ENCODE measurements at regions not wholly inside any gene's neighbourhood (a gene's known extent, or its start where the extent isn't known, plus 50 kb on each side); places are given as distances from the start of the nearest gene placed in this dataset.

DNA sequence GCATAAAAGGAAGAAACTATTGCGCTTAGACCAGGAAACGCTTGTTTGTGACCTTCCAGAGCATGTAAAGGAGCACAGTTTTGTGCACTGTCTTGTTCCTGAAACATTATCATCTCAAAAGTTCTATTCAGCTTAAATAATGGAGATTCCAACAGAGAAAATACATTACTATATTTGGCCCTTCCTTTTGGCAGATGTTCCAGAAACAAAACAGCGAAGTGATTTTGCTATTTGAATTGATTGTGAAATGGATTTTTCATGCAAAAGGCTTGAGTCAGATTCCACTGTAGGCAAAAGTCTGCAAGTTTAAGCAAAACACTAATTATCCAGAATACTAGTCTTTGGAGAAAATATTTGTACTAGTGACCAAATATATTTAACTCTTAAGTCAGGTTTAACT, 80.3 kb upstream of the PTBP2 start:
- Mint-ChIP-seq H3K9me3 (no peaks in the 10 kb centered on the region), H3K4me1 (no peaks in the 10 kb centered on the region), H3K27me3 (peaks cover 5% of the 10 kb centered on the region), H3K36me3 (ENCODE audit: low read depth) (no peaks in the 10 kb centered on the region), H3K4me3 (no peak overlapping the region), H3K27ac (no peak overlapping the region)
- ChIA-PET CTCF (no interaction called here), POLR2A (no interaction called here)
- no peak for DNase-seq

DNA sequence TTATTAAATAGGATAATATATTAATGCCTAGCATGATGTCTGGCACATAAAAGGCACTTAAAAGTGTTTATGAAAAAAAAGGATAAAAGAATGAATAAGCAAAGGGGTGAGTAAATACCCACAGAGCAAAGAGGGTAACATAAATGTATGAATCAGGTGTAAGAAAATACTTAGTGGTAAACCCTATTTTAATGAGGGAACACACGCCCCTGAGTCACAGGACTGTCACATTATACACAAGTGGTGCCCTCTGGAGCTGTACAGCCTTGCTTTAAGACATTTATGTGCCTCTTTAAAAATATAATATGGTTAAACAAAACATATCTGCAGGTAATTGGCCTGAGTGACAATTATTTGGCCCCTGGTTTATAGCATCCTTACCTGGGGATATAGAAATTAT, 78.1 kb upstream of the PTBP2 start:
- H3K27ac Mint-ChIP-seq: no peak overlapping the region

DNA sequence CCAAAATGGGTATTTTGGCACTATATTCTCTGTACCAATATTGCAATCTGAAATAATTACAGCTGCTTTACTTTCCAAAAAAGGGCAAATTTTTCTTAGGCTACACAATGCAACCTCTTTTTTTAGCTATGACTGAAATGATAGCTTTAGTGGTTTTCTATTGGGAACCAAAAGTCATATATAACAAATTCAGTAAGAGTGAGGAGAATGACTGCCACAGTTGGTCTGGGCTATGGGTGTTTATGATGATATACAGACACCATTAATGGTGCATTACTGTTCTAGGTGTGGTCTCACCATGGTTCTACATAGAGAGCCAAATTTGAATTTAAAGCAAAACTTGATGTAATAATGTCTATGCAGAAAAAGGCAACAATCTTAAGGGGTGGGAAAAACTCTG, 72.3 kb upstream of the PTBP2 start:
- Mint-ChIP-seq H3K4me3 (no peak overlapping the region), H3K4me1 (no peaks in the 10 kb centered on the region), H3K27ac (no peak overlapping the region), H3K9me3 (no peaks in the 10 kb centered on the region), H3K27me3 (no peaks in the 10 kb centered on the region), H3K36me3 (ENCODE audit: low read depth) (no peaks in the 10 kb centered on the region)
- ChIA-PET CTCF (no interaction called here), POLR2A (no interaction called here)
- no peak for DNase-seq

More for the DNA sequence above, 78.1 kb upstream of the PTBP2 start:
- Mint-ChIP-seq H3K4me1 (no peaks in the 10 kb centered on the region), H3K9me3 (no peaks in the 10 kb centered on the region), H3K27me3 (peaks cover 5% of the 10 kb centered on the region), H3K36me3 (ENCODE audit: low read depth) (no peaks in the 10 kb centered on the region), H3K4me3 (no peak overlapping the region)
- POLR2A ChIA-PET: no interaction called here
- DNase-seq: no peak
- CTCF ChIA-PET: no interaction called here

DNA sequence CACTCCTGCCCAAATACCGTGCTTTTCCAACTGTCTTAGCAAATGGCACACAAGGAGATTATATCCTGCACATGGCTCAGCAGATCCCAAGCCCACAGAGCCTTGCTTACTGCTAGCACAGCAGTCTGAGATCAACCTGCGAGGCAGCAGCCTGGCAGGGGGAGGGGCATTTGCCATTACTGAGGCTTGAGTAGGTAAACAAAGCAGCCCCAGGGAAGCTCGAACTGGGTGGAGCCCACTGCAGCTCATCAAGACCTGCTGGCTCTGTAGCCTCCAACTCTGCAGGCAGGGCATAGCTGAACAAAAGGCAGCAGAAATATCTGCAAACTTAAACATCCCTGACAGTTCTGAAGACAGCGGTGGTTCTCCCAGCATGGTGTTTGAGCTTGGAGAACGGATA, 70.1 kb upstream of the PTBP2 start:
- DNase-seq: no peak
- Mint-ChIP-seq H3K9me3 (no peaks in the 10 kb centered on the region), H3K4me3 (no peak overlapping the region), H3K27ac (no peak overlapping the region), H3K36me3 (ENCODE audit: low read depth) (no peaks in the 10 kb centered on the region), H3K27me3 (no peaks in the 10 kb centered on the region), H3K4me1 (no peaks in the 10 kb centered on the region)
- POLR2A ChIA-PET: no interaction called here
- CTCF ChIA-PET: no interaction called here

DNA sequence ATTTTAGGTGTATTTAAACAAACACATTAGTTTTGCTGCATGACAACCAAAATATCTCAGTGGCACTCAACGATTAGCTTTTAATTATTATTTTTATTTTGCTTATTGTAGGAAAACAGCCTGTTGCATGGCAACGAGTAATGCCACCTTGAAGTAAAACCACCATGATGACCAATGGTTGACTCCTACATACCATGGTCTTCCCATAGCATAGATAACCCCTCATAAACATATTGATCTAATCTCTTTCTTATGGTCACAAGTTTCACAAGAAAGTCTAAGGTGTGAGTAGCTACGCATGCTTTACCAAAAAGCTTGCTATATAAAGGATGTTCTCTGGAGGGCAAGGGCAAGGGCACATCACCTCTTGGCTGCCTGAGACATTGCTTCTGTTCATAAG, 61.5 kb upstream of the PTBP2 start:
- ChIA-PET CTCF (no interaction called here), POLR2A (no interaction called here)
- Mint-ChIP-seq H3K9me3 (no peaks in the 10 kb centered on the region), H3K27ac (no peak overlapping the region), H3K4me1 (no peaks in the 10 kb centered on the region), H3K27me3 (no peaks in the 10 kb centered on the region), H3K36me3 (ENCODE audit: low read depth) (no peaks in the 10 kb centered on the region), H3K4me3 (no peak overlapping the region)
- no peak for DNase-seq

DNA sequence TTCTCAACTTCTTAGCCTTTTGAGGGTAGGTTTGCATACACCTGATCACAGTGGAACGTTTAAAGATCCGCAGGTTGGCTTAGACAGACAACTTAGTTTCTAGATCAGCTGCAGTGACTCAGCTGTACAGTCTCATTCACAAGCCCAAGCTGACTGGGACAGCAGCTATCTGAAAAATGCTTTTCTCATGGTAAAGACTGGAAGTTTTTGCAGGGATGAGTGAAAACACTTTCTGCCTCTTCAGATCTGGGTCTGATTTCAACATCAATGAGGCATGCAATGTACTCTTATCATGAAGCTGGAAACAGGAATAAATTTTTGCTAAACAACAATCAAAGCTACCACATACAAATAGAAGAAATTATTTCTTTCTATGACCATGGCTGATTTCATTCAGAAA, 61.1 kb upstream of the PTBP2 start:
- Mint-ChIP-seq H3K4me3 (no peak overlapping the region), H3K27ac (no peak overlapping the region), H3K4me1 (no peaks in the 10 kb centered on the region), H3K36me3 (ENCODE audit: low read depth) (no peaks in the 10 kb centered on the region), H3K27me3 (peaks cover 1% of the 10 kb centered on the region), H3K9me3 (no peaks in the 10 kb centered on the region)
- no peak for DNase-seq
- POLR2A ChIA-PET: no interaction called here
- CTCF ChIA-PET: no interaction called here

Data from activated CD4-positive, alpha-beta T cell treated with anti-CD3 and anti-CD28 coated beads, Interleukin-2, amount 10 ng/mL, durations not matched to agents 7 days and 5 days (primary cell).